Osteocyte (in vitro differentiated cells): ENCODE measurements at regions not wholly inside any gene's neighbourhood (a gene's known extent, or its start where the extent isn't known, plus 50 kb on each side); places are given as distances from the start of the nearest gene placed in this dataset.

ENCODE experiments used
- DNase-seq: peaks from one replicate; pipeline ENCODE4 v3.0.0; 2021; ENCODE audit warnings: mixed read lengths; ENCODE audit not compliant: unreplicated experiment; ENCODE audit errors: extremely low spot score
- H3K27ac Mint-ChIP-seq: one replicate; pipeline ENCODE4 v1.8.0; 2021; ENCODE audit warnings: mild to moderate bottlenecking, mixed read lengths; ENCODE audit not compliant: unreplicated experiment
- H3K27me3 Mint-ChIP-seq: one replicate; pipeline ENCODE4 v1.8.0; 2021; ENCODE audit warnings: mixed read lengths; ENCODE audit not compliant: unreplicated experiment
- H3K36me3 Mint-ChIP-seq: one replicate; pipeline ENCODE4 v1.8.0; 2021; ENCODE audit warnings: mixed read lengths; ENCODE audit not compliant: unreplicated experiment
- H3K4me1 Mint-ChIP-seq: one replicate; pipeline ENCODE4 v1.8.0; 2021; ENCODE audit warnings: mixed read lengths; ENCODE audit not compliant: unreplicated experiment
- H3K4me3 Mint-ChIP-seq: one replicate; pipeline ENCODE4 v1.8.0; 2021; ENCODE audit warnings: mild to moderate bottlenecking, moderate library complexity, mixed read lengths; ENCODE audit not compliant: unreplicated experiment
- H3K9me3 Mint-ChIP-seq: one replicate; pipeline ENCODE4 v1.8.0; 2021; ENCODE audit warnings: mixed read lengths; ENCODE audit not compliant: unreplicated experiment
- CTCF ChIP-seq: fragments of 200-600 bp; sonication (generic); IDR thresholded peaks from 2 replicates; pipeline ENCODE4 v1.5.0; 2021; ENCODE audit warnings: antibody characterized with exemption, mild to moderate bottlenecking, moderate library complexity

- Mint-ChIP-seq H3K27me3 (no peaks in the 10 kb centered on the region), H3K36me3 (no peaks in the 10 kb centered on the region), H3K9me3 (no peaks in the 10 kb centered on the region), H3K4me3 (no peak overlapping the region), H3K27ac (no peak overlapping the region), H3K4me1 (peaks cover 10% of the 10 kb centered on the region)
- no peak for DNase-seq
- no peak for TF ChIP-seq CTCF
Observed at GRCh38 chr11:8335683-8336082, 72.0 kb upstream of the LMO1 start.

GRCh38 chr11:8335186-8335585 is 71.5 kb upstream of the LMO1 start:
- Mint-ChIP-seq H3K4me1 (peaks cover 15% of the 10 kb centered on the region), H3K4me3 (no peak overlapping the region), H3K9me3 (no peaks in the 10 kb centered on the region), H3K36me3 (no peaks in the 10 kb centered on the region), H3K27ac (no peak overlapping the region), H3K27me3 (no peaks in the 10 kb centered on the region)
- no peak for TF ChIP-seq CTCF
- no peak for DNase-seq

- Mint-ChIP-seq H3K27ac (no peak overlapping the region), H3K9me3 (no peaks in the 10 kb centered on the region), H3K27me3 (no peaks in the 10 kb centered on the region), H3K4me3 (no peak overlapping the region), H3K4me1 (peaks cover 27% of the 10 kb centered on the region), H3K36me3 (no peaks in the 10 kb centered on the region)
- TF ChIP-seq CTCF: no peak
- DNase-seq: no peak
Observed at GRCh38 chr11:8333811-8334401, 70.2 kb upstream of the LMO1 start.

GRCh38 chr11:8333376-8333775 is 69.7 kb upstream of the LMO1 start:
- Mint-ChIP-seq H3K27ac (no peak overlapping the region), H3K36me3 (no peaks in the 10 kb centered on the region), H3K4me1 (peaks cover 29% of the 10 kb centered on the region), H3K27me3 (no peaks in the 10 kb centered on the region), H3K9me3 (no peaks in the 10 kb centered on the region), H3K4me3 (no peak overlapping the region)
- no peak for DNase-seq
- TF ChIP-seq CTCF: no peak

- Mint-ChIP-seq H3K36me3 (no peaks in the 10 kb centered on the region), H3K4me1 (peaks cover 29% of the 10 kb centered on the region), H3K9me3 (no peaks in the 10 kb centered on the region), H3K27me3 (no peaks in the 10 kb centered on the region), H3K27ac (no peak overlapping the region), H3K4me3 (no peak overlapping the region)
- DNase-seq: no peak
- TF ChIP-seq CTCF: no peak
Observed at GRCh38 chr11:8332891-8333290, 69.2 kb upstream of the LMO1 start.
